GM23248 (cell line): ENCODE measurements at regions not wholly inside any gene's neighbourhood (a gene's known extent, or its start where the extent isn't known, plus 50 kb on each side); places are given as distances from the start of the nearest gene placed in this dataset.

Experiments
- DNase-seq: peaks from one replicate; pipeline ENCODE4 v3.0.0-alpha.2; 2015
- H2AFZ ChIP-seq: fragments of 200-600 bp; sonication (generic); 2 replicates; pipeline ENCODE4 v1.6.1; 2016; ENCODE audit warnings: antibody characterized with exemption
- H3F3A ChIP-seq: fragments of 200-600 bp; sonication (generic); 2 replicates; pipeline ENCODE4 v1.6.1; 2016; ENCODE audit warnings: mild to moderate bottlenecking, antibody characterized with exemption, mixed run types; ENCODE audit not compliant: insufficient read depth
- H3K27ac ChIP-seq: fragments of 200-600 bp; sonication (generic); 2 replicates; pipeline ENCODE4 v1.5.1; 2016; ENCODE audit warnings: mild to moderate bottlenecking
- H3K27me3 ChIP-seq: fragments of 200-600 bp; sonication (generic); replicated peaks from 2 replicates; pipeline ENCODE4 v1.6.1; 2016; ENCODE audit warnings: mild to moderate bottlenecking; ENCODE audit not compliant: insufficient read depth
- H3K36me3 ChIP-seq: fragments of 200-600 bp; sonication (generic); 2 replicates; pipeline ENCODE4 v1.6.1; 2016; ENCODE audit warnings: low read depth, mild to moderate bottlenecking
- H3K4me1 ChIP-seq: fragments of 200-600 bp; sonication (generic); 2 replicates; pipeline ENCODE4 v1.6.1; 2016; ENCODE audit warnings: mild to moderate bottlenecking; ENCODE audit not compliant: insufficient read depth
- H3K4me2 ChIP-seq: fragments of 200-600 bp; sonication (generic); one replicate; pipeline ENCODE4 v1.6.1; 2016; ENCODE audit warnings: mild to moderate bottlenecking; ENCODE audit not compliant: unreplicated experiment
- H3K4me3 ChIP-seq: fragments of 200-600 bp; sonication (generic); 2 replicates; pipeline ENCODE4 v1.5.1; 2016; ENCODE audit warnings: mild to moderate bottlenecking
- H3K79me2 ChIP-seq: fragments of 200-600 bp; sonication (generic); 2 replicates; pipeline ENCODE4 v1.6.1; 2016; ENCODE audit warnings: mild to moderate bottlenecking; ENCODE audit not compliant: insufficient read depth
- H3K9ac ChIP-seq: fragments of 200-600 bp; sonication (generic); 2 replicates; pipeline ENCODE4 v1.6.1; 2016; ENCODE audit warnings: mild to moderate bottlenecking
- H3K9me2 ChIP-seq: fragments of 200-600 bp; sonication (generic); 2 replicates; pipeline ENCODE4 v1.6.1; 2016; ENCODE audit warnings: mixed run types, mild to moderate bottlenecking, moderate library complexity; ENCODE audit not compliant: insufficient read depth
- H3K9me3 ChIP-seq: fragments of 200-600 bp; sonication (generic); one replicate; pipeline ENCODE4 v1.6.1; 2017; ENCODE audit warnings: low read depth
- H4K20me1 ChIP-seq: fragments of 200-600 bp; sonication (generic); 2 replicates; pipeline ENCODE4 v1.6.0; 2016; ENCODE audit not compliant: insufficient read depth
- EZH2 ChIP-seq: fragments of 200-600 bp; sonication (generic); IDR thresholded peaks from 2 replicates; pipeline ENCODE4 v1.6.1; 2018; ENCODE audit warnings: antibody characterized with exemption, mild to moderate bottlenecking; ENCODE audit not compliant: insufficient read depth, poor library complexity, severe bottlenecking
- EZH2phosphoT487 ChIP-seq: fragments of 200-600 bp; sonication (generic); IDR thresholded peaks from 2 replicates; pipeline ENCODE4 v1.6.1; 2018; ENCODE audit warnings: antibody characterized with exemption, moderate library complexity, mild to moderate bottlenecking, low read depth; ENCODE audit not compliant: insufficient read depth
- WGBS, 2 experiments: methylation state at CpG; one replicate each; pipeline ENCODE4 v1.1.6; 2015 to 2017; ENCODE audit warnings: low lambda C conversion rate in 2 of 2, low coverage in 1 of 2; ENCODE audit errors: missing lambda C conversion rate in 2 of 2; 5-methylcytosine and 5-hydroxymethylcytosine counted together
- in situ Hi-C: fragments of 300-500 bp; cut with MboI; formaldehyde crosslinking; loops from 2 replicates; pipeline ENCODE4 v1.15.0; 2020

DNA sequence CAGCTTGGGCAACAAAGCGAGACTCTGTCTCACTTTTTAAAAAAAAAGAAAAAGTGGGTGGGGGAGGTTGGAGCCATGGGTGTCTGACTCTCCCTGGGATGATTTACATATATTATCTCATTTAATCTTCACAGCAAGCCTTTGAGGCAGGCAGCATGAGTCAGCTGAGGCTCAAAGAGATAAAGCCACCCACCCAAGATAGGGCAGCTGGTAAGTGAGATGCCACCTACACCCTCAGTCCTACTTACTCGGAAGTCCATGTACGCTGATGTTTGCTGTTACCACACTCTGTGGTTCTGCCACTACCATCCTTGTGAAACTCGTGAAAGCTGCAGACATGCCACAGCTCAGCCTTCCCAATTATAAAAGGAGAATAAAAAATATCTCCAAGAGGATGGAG lies 142.0 kb upstream of the TSHZ3 start:
- Histone ChIP-seq H3K27ac (no peak overlapping the region), H3K4me1 (no peaks in the 10 kb centered on the region), H3K9ac (no peak overlapping the region), H3K27me3 (peaks cover 24% of the 10 kb centered on the region), H3K79me2 (no peaks in the 10 kb centered on the region), H3K9me2 (no peaks in the 10 kb centered on the region), H4K20me1 (no peaks in the 10 kb centered on the region), H3F3A (no peaks in the 10 kb centered on the region), H3K36me3 (no peaks in the 10 kb centered on the region), H3K4me2 (no peak overlapping the region), H3K4me3 (no peak overlapping the region), H2AFZ (no peak overlapping the region), H3K9me3 (no peaks in the 10 kb centered on the region)
- in situ Hi-C loops: no loop called here
- DNase-seq: no peak
- 50 to 54% methylated on average over 4 of the region's 4 CpGs for WGBS, 2 experiments
- TF ChIP-seq EZH2 (no peak), EZH2phosphoT487 (no peak)

DNA sequence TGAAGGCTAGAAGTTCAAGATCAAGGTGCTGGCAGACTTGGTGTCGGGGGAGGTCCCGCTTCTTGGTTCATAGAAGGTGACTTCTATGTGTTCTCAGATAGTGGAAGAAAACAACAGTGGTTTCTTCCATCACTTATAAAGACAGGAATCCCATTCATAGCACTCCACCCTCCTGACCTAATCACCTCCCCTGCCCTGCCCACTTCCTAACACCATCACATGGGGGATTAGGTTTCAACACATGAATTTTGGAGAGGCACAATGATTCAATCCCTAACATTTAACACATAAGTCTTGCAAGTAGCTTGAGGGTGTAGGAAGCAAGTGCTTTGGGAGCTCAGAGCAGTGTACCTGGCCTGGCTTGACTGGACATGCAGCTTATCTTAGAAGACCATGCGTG lies 142.8 kb upstream of the TSHZ3 start:
- Histone ChIP-seq H3K36me3 (no peaks in the 10 kb centered on the region), H3K9me3 (no peaks in the 10 kb centered on the region), H3K9me2 (no peaks in the 10 kb centered on the region), H3K27ac (no peak overlapping the region), H3K4me3 (no peak overlapping the region), H3K4me2 (no peak overlapping the region), H3K27me3 (peaks cover 21% of the 10 kb centered on the region), H2AFZ (no peak overlapping the region), H3F3A (no peaks in the 10 kb centered on the region), H4K20me1 (no peaks in the 10 kb centered on the region), H3K9ac (no peak overlapping the region), H3K4me1 (no peaks in the 10 kb centered on the region), H3K79me2 (no peaks in the 10 kb centered on the region)
- TF ChIP-seq EZH2phosphoT487: no peak
- no peak for TF ChIP-seq EZH2
- no peak for DNase-seq
- 50 to 68% methylated on average over 1 to 3 of the region's 3 CpGs for WGBS, 2 experiments
- in situ Hi-C loops: no loop called here

DNA sequence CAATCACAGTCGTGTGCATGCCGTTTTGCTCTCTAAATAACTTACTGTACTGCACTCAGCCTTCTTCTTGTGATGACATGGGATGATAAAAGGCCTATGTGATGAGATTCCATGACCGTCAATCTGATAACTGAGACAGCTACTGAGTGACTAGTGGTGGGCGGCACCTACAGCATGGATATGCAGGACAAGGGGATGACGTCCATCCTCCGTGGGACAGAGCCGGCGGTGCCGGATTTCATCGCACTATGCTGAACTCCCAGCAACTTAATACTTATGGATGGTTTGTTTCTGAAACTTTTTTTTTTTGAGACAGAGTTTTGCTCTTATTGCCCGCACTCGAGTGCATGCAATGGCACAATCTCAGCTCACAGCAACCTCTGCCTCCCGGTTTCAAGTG lies 146.8 kb upstream of the TSHZ3 start:
- Histone ChIP-seq H3F3A (no peaks in the 10 kb centered on the region), H2AFZ (no peak overlapping the region), H3K4me2 (no peak overlapping the region), H3K9me2 (no peaks in the 10 kb centered on the region), H3K4me1 (no peaks in the 10 kb centered on the region), H3K36me3 (no peaks in the 10 kb centered on the region), H3K27me3 (peaks cover 19% of the 10 kb centered on the region; the same call in 1 of the 2 replicates), H4K20me1 (no peaks in the 10 kb centered on the region), H3K27ac (no peak overlapping the region), H3K9me3 (no peaks in the 10 kb centered on the region), H3K4me3 (no peak overlapping the region), H3K79me2 (no peaks in the 10 kb centered on the region), H3K9ac (no peak overlapping the region)
- DNase-seq: no peak
- in situ Hi-C loops: no loop called here
- TF ChIP-seq EZH2 (no peak), EZH2phosphoT487 (no peak)
- 77 to 82% methylated on average over 13 of the region's 13 CpGs for WGBS, 2 experiments

DNA sequence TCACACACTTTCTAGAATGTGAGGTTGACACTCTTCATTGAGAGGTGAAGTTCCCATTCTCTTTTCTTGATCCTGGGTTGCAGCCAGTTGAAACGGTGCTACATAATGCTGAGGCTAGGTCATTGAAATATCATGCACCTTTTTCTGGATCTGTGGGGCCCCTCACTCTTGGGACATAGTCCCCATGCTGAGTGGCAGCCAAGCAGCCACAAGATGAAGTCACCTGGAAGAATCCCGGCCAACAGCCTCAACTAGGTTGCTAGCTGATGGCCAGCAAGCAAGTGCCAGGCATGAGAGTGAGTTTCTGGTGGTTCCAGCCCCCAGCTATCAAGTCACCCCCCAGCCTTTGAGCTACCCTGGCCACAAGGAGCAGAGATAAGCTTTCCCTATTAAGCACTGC lies 148.5 kb upstream of the TSHZ3 start:
- H3K27ac ChIP-seq: no peak overlapping the region
- 50 to 66% methylated on average over 2 of the region's 2 CpGs for WGBS, 2 experiments
- in situ Hi-C loops: no loop called here

DNA sequence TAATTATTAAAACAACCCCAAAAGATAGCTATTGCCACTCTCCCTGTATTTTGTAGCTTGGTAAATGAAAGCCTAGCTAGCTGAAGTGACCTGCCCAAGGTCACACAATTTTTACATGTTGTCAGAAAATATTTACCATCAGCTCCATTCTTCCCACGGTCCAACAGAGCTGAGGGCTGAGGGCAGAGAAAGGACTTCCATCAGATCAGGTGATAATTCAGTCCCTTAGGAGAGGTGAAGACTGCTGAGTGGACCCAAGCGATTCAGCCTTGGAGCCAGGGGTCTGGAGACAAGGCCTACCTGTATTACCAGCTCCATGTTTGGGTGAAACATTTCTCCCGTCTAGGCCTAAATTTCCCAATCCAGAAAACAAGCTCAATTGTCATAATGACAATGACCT lies 149.5 kb upstream of the TSHZ3 start:
- no peak for DNase-seq
- Histone ChIP-seq H3K27me3 (peaks cover 15% of the 10 kb centered on the region; the same call in 1 of the 2 replicates), H3F3A (no peaks in the 10 kb centered on the region), H3K27ac (no peak overlapping the region), H3K4me2 (no peak overlapping the region), H3K9me3 (no peaks in the 10 kb centered on the region), H3K4me3 (no peak overlapping the region), H2AFZ (no peak overlapping the region), H3K4me1 (no peaks in the 10 kb centered on the region), H3K9me2 (no peaks in the 10 kb centered on the region), H4K20me1 (no peaks in the 10 kb centered on the region), H3K79me2 (no peaks in the 10 kb centered on the region), H3K9ac (no peak overlapping the region), H3K36me3 (no peaks in the 10 kb centered on the region)
- no peak for TF ChIP-seq EZH2phosphoT487
- no peak for TF ChIP-seq EZH2
- WGBS, 2 experiments: 74 to 81% methylated on average over 3 of the region's 3 CpGs
- in situ Hi-C loops: no loop called here

More for the DNA sequence above, 148.5 kb upstream of the TSHZ3 start:
- no peaks in the 10 kb centered on the region for H3K4me1 ChIP-seq
- H3K36me3 ChIP-seq: no peaks in the 10 kb centered on the region
- no peaks in the 10 kb centered on the region for H3K9me2 ChIP-seq
- no peaks in the 10 kb centered on the region for H4K20me1 ChIP-seq
- H3K9me3 ChIP-seq: no peaks in the 10 kb centered on the region
- H3F3A ChIP-seq: no peaks in the 10 kb centered on the region
- no peak overlapping the region for H3K9ac ChIP-seq
- no peaks in the 10 kb centered on the region for H3K79me2 ChIP-seq
- no peak overlapping the region for H3K4me3 ChIP-seq
- DNase-seq: no peak
- no peak overlapping the region for H2AFZ ChIP-seq
- H3K4me2 ChIP-seq: no peak overlapping the region
- TF ChIP-seq EZH2 (no peak), EZH2phosphoT487 (no peak)
- H3K27me3 ChIP-seq: peaks cover 19% of the 10 kb centered on the region; the same call in 1 of the 2 replicates
